HepG2 (cell line): ENCODE measurements at regions not wholly inside any gene's neighbourhood (a gene's known extent, or its start where the extent isn't known, plus 50 kb on each side); places are given as distances from the start of the nearest gene placed in this dataset.

Source experiments
- CTCF ChIP-seq: sonication (generic); formaldehyde crosslinking; IDR thresholded peaks from 2 replicates; pipeline ENCODE4 v1.5.0; 2020; ENCODE audit warnings: mild to moderate bottlenecking, missing genetic modification reagents, moderate library complexity
- TF ChIP-seq, protein P1 (sequence below): sonication (generic); formaldehyde crosslinking; IDR thresholded peaks from 2 replicates; pipeline ENCODE4 v1.4.0; 2020; ENCODE audit warnings: missing genetic modification reagents

DNA sequence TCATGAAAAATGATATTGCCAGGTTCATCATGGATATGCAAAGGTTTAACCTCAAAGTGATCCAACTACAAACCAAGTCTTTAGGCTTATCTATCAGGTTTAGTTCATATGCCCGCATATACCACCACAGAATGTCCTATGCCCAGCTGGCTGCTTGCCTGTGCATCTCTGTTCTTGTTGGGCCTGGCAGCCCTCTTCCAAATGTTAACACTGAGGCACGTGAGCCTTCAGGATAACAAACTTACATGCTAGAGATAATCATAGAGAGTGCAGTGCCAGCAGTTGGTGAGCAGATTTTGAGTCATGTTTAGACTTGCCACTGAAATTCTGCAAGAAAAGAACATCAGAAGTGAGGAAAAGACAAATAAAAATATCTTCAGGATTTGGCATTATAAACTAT is 607.9 kb upstream of the TMPRSS15 start:
- TF ChIP-seq, protein P1, sequence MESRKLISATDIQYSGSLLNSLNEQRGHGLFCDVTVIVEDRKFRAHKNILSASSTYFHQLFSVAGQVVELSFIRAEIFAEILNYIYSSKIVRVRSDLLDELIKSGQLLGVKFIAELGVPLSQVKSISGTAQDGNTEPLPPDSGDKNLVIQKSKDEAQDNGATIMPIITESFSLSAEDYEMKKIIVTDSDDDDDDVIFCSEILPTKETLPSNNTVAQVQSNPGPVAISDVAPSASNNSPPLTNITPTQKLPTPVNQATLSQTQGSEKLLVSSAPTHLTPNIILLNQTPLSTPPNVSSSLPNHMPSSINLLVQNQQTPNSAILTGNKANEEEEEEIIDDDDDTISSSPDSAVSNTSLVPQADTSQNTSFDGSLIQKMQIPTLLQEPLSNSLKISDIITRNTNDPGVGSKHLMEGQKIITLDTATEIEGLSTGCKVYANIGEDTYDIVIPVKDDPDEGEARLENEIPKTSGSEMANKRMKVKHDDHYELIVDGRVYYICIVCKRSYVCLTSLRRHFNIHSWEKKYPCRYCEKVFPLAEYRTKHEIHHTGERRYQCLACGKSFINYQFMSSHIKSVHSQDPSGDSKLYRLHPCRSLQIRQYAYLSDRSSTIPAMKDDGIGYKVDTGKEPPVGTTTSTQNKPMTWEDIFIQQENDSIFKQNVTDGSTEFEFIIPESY, result no peak
- no peak for TF ChIP-seq CTCF
